ENCODE measurements at regions not wholly inside any gene's neighbourhood (a gene's known extent, or its start where the extent isn't known, plus 50 kb on each side); places are given as distances from the start of the nearest gene placed in this dataset.

DNA sequence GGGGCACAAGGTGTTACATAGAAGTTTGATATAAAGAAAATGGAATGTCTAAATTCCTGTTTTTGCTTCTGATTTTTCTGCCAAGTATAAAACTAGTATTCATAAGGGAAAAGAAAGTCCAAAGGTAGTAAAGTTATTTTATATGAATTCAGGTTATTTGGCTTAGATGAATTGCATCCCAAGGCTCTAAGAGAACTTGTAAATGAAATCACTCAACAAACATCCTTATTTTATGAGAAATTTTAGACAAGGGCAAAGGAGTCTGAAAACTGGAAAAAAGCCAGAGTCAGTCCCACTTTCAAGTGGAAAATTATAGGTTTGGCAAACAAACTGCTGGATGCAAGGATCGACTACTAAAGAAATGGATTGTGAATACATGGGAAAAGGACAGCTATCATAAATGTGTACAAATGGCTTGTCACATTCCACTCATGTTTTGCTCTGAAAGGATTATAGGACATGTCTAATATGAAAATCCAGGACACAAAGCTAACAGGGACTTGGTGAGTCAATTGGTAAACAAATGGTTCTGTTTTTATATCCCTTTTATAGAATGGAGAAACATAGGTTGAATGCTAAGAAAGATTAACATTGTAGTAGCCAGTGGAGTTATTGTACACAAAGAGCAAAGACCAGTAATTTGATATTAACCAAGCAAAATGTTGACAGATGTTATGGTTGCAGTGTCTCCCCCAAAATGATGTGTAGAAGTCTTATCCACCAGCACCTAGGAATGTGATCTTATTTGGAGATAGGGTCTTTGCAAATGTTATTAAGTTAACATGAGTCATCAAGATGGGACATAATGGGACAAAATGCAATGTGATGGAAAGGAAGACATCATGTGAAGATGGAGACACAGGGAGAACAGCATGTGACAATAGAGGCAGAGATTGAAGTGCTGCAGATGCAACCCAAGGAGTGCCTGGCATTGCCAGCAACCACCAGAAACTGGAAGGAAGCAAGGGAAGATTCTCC is 495.7 kb downstream of the TLE1 start:
- Histone ChIP-seq H3K27ac (ENCODE audit: low read depth, low read length) (no peak overlapping the region), H3K4me3 (ENCODE audit: low read length in 3 of 3) (no peak overlapping the region), H3K27me3 (ENCODE audit: control insufficient read depth in 3 of 3, insufficient read depth in 3 of 3, low read length in 3 of 3) (no peaks in the 10 kb centered on the region), H3K9ac (ENCODE audit: low read depth in 1 of 3, low read length in 3 of 3) (no peak overlapping the region), H3K36me3 (ENCODE audit: control insufficient read depth in 3 of 3, insufficient read depth in 3 of 3, low read length in 3 of 3) (no peaks in the 10 kb centered on the region), H3K9me3 (ENCODE audit: control insufficient read depth in 3 of 3, low read length in 3 of 3) (no peaks in the 10 kb centered on the region), H3K4me1 (ENCODE audit: control insufficient read depth in 3 of 3, insufficient read depth in 3 of 3, low read length in 3 of 3) (no peaks in the 10 kb centered on the region)

DNA sequence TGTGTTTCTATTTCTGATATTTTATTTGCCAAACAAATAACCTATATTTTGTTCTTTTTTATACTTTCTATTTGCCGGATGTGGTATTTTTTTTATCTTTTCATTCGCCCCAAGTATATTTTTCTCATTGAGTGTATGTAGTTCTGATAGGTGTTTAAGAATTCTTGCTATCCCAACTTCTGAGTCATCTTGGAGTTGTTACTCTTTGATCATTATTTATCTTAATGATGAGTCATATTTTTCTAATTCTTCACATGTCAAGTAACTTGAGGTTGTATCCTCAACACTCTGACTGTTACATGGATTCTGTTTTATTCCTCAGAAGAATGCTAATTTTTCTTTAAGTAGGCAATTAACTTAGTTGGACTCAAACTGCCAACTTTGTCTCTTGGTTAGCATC is 498.1 kb downstream of the TLE1 start:
- Histone ChIP-seq H3K9ac (ENCODE audit: low read depth in 1 of 3, low read length in 3 of 3) (no peak overlapping the region), H3K4me1 (ENCODE audit: control insufficient read depth in 3 of 3, insufficient read depth in 3 of 3, low read length in 3 of 3) (no peaks in the 10 kb centered on the region), H3K4me3 (ENCODE audit: low read length in 3 of 3) (no peak overlapping the region)

DNA sequence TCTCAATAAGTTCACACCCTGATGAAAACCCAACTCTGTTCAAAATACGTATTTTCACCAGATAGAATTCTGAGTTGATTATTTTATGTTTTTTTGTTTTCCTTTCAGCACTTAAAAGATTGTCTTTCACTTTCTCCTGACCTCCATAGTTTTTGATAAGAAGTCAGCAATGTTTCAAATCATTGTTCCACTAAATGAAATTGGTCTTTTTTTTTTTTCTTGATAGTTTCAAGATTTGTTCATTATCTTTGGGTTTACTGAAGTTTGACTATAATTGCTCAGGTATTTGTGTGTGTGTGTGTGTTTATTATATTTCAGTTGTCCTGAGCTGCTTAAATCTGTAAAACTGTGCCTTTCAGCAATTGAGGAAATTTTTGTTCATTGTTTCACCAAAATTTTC is 498.7 kb downstream of the TLE1 start:
- Histone ChIP-seq H3K27ac (ENCODE audit: low read depth, low read length) (no peak overlapping the region), H3K27me3 (ENCODE audit: control insufficient read depth in 3 of 3, insufficient read depth in 3 of 3, low read length in 3 of 3) (no peaks in the 10 kb centered on the region), H3K4me1 (ENCODE audit: control insufficient read depth in 3 of 3, insufficient read depth in 3 of 3, low read length in 3 of 3) (no peaks in the 10 kb centered on the region), H3K36me3 (ENCODE audit: control insufficient read depth in 3 of 3, insufficient read depth in 3 of 3, low read length in 3 of 3) (no peaks in the 10 kb centered on the region), H3K9ac (ENCODE audit: low read depth in 1 of 3, low read length in 3 of 3) (no peak overlapping the region), H3K9me3 (ENCODE audit: control insufficient read depth in 3 of 3, low read length in 3 of 3) (no peaks in the 10 kb centered on the region), H3K4me3 (ENCODE audit: low read length in 3 of 3) (no peak overlapping the region)

More for the DNA sequence above, 498.1 kb downstream of the TLE1 start:
- Histone ChIP-seq H3K9me3 (ENCODE audit: control insufficient read depth in 3 of 3, low read length in 3 of 3) (no peaks in the 10 kb centered on the region), H3K36me3 (ENCODE audit: control insufficient read depth in 3 of 3, insufficient read depth in 3 of 3, low read length in 3 of 3) (no peaks in the 10 kb centered on the region), H3K27ac (ENCODE audit: low read depth, low read length) (no peak overlapping the region), H3K27me3 (ENCODE audit: control insufficient read depth in 3 of 3, insufficient read depth in 3 of 3, low read length in 3 of 3) (no peaks in the 10 kb centered on the region)

DNA sequence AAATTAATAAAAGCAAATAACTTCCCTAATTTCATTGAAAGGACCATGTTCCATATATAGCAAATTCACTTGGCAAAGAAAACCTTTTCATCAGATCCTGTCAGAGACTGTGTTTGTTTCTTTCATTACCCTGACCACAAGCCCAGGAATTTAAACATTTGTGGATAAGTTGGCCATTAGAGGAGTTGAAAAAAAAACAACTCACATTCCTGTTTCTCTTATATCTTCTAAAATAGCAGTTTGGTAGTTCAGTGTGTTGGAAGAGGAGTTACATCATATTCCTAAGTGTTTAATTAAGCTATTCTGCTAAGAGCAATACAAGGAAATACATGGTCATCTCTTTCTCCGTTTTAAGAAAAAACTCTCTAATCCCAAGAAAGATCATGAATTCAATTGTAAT is 505.6 kb downstream of the TLE1 start:
- H3K36me3 ChIP-seq (ENCODE audit: control insufficient read depth in 3 of 3, insufficient read depth in 3 of 3, low read length in 3 of 3): no peaks in the 10 kb centered on the region
- no peak overlapping the region for H3K27ac ChIP-seq (ENCODE audit: low read depth, low read length)
- no peak overlapping the region for H3K4me3 ChIP-seq (ENCODE audit: low read length in 3 of 3)
- H3K9ac ChIP-seq (ENCODE audit: low read depth in 1 of 3, low read length in 3 of 3): no peak overlapping the region
- no peaks in the 10 kb centered on the region for H3K9me3 ChIP-seq (ENCODE audit: control insufficient read depth in 3 of 3, low read length in 3 of 3)
- no peaks in the 10 kb centered on the region for H3K4me1 ChIP-seq (ENCODE audit: control insufficient read depth in 3 of 3, insufficient read depth in 3 of 3, low read length in 3 of 3)
- H3K27me3 ChIP-seq (ENCODE audit: control insufficient read depth in 3 of 3, insufficient read depth in 3 of 3, low read length in 3 of 3): no peaks in the 10 kb centered on the region

DNA sequence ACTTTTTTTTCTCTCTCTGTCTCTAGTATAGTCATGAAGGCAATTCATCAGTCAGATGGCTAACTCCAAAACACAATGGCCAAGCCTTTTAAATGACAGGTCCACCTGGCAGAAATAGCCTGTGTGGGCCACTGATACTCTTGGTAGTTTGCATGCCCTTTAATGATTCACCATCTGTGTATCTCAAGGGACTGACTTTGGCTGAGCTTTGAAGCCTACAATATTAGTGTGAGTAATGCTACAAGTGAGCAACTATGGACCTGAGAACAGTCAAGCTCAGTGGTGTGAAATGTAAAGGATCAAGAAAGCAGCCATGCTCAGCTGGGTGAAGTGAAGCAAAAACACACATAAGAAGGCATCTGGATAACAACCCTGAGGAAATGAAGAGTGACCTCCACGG is 506.9 kb downstream of the TLE1 start:
- no peaks in the 10 kb centered on the region for H3K9me3 ChIP-seq (ENCODE audit: control insufficient read depth in 3 of 3, low read length in 3 of 3)
- no peak overlapping the region for H3K9ac ChIP-seq (ENCODE audit: low read depth in 1 of 3, low read length in 3 of 3)
- no peak overlapping the region for H3K27ac ChIP-seq (ENCODE audit: low read depth, low read length)
- no peaks in the 10 kb centered on the region for H3K36me3 ChIP-seq (ENCODE audit: control insufficient read depth in 3 of 3, insufficient read depth in 3 of 3, low read length in 3 of 3)
- H3K27me3 ChIP-seq (ENCODE audit: control insufficient read depth in 3 of 3, insufficient read depth in 3 of 3, low read length in 3 of 3): no peaks in the 10 kb centered on the region
- H3K4me3 ChIP-seq (ENCODE audit: low read length in 3 of 3): no peak overlapping the region
- H3K4me1 ChIP-seq (ENCODE audit: control insufficient read depth in 3 of 3, insufficient read depth in 3 of 3, low read length in 3 of 3): no peaks in the 10 kb centered on the region

DNA sequence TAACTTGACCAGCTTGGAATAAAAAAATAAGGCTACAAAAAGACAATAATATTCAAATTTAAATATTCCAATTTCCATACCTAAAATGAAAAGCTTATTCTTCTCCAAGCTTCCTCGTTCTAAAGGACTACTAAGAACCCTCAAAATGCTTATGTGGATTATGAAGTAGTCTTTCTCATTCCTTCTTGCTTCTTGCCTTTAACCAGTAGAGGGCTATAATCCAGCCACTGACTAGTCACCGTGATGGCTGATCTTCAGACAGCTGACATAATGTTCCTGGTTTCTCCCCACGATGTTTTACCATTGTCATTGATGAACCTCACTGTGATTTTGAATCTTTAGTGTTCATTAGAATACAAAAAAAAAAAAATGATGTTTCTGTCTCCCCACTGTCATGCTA is 515.3 kb downstream of the TLE1 start:
- no peaks in the 10 kb centered on the region for H3K36me3 ChIP-seq (ENCODE audit: control insufficient read depth in 3 of 3, insufficient read depth in 3 of 3, low read length in 3 of 3)
- no peak overlapping the region for H3K4me3 ChIP-seq (ENCODE audit: low read length in 3 of 3)
- H3K27me3 ChIP-seq (ENCODE audit: control insufficient read depth in 3 of 3, insufficient read depth in 3 of 3, low read length in 3 of 3): no peaks in the 10 kb centered on the region
- H3K4me1 ChIP-seq (ENCODE audit: control insufficient read depth in 3 of 3, insufficient read depth in 3 of 3, low read length in 3 of 3): no peaks in the 10 kb centered on the region
- no peak overlapping the region for H3K27ac ChIP-seq (ENCODE audit: low read depth, low read length)
- no peak overlapping the region for H3K9ac ChIP-seq (ENCODE audit: low read depth in 1 of 3, low read length in 3 of 3)
- H3K9me3 ChIP-seq (ENCODE audit: control insufficient read depth in 3 of 3, low read length in 3 of 3): peaks cover 0 to 7% (median 0%) of the 10 kb centered on the region in 3 donors

DNA sequence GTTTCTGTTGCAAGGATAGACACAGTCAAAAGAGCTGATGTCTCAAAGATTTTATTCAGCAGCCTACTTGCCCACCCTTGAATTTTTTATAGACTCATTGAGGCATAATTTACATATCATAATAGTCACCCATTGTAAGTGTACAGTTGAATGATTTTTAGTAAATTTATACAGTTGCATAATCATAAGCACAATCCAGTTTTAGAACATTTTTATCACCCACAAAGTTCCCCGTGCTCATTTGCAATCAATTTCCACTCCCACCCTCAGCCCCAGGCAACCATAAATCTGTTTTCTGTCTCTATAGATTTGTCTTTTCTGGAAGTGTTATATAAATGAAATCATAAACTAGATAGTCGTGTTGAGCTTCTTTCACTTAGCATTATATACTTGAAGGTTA is 517.7 kb downstream of the TLE1 start:
- Histone ChIP-seq H3K9ac (ENCODE audit: low read depth in 1 of 3, low read length in 3 of 3) (no peak overlapping the region), H3K36me3 (ENCODE audit: control insufficient read depth in 3 of 3, insufficient read depth in 3 of 3, low read length in 3 of 3) (no peaks in the 10 kb centered on the region), H3K27ac (ENCODE audit: low read depth, low read length) (no peak overlapping the region), H3K4me1 (ENCODE audit: control insufficient read depth in 3 of 3, insufficient read depth in 3 of 3, low read length in 3 of 3) (no peaks in the 10 kb centered on the region), H3K4me3 (ENCODE audit: low read length in 3 of 3) (no peak overlapping the region), H3K9me3 (ENCODE audit: control insufficient read depth in 3 of 3, low read length in 3 of 3) (peaks cover 0 to 7% (median 0%) of the 10 kb centered on the region in 3 donors), H3K27me3 (ENCODE audit: control insufficient read depth in 3 of 3, insufficient read depth in 3 of 3, low read length in 3 of 3) (no peaks in the 10 kb centered on the region)

DNA sequence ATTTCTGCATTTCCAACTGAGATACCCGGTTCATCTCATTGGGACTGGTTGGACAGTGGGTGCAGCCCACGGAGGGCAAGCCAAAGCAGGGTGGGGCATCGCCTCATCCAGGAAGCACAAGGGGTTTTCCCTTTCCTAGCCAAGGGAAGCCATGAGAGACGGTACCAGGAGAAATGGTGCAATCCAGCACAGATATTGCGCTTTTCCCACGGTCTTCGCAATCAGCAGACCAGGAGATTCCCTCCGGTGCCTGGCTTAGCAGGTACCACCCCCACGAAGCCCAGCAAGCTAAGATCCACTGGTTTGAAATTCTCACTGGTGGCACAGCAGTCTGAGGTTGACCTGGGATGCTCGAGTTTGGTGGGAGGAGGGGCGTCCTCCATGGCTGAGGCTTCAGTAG is 527.0 kb downstream of the TLE1 start:
- H3K27ac ChIP-seq (ENCODE audit: low read depth, low read length): no peak overlapping the region
- H3K36me3 ChIP-seq (ENCODE audit: control insufficient read depth in 3 of 3, insufficient read depth in 3 of 3, low read length in 3 of 3): no peaks in the 10 kb centered on the region
- no peaks in the 10 kb centered on the region for H3K4me1 ChIP-seq (ENCODE audit: control insufficient read depth in 3 of 3, insufficient read depth in 3 of 3, low read length in 3 of 3)
- H3K4me3 ChIP-seq (ENCODE audit: low read length in 3 of 3): no peak overlapping the region
- no peak overlapping the region for H3K9ac ChIP-seq (ENCODE audit: low read depth in 1 of 3, low read length in 3 of 3)
- no peaks in the 10 kb centered on the region for H3K27me3 ChIP-seq (ENCODE audit: control insufficient read depth in 3 of 3, insufficient read depth in 3 of 3, low read length in 3 of 3)
- no peaks in the 10 kb centered on the region for H3K9me3 ChIP-seq (ENCODE audit: control insufficient read depth in 3 of 3, low read length in 3 of 3)

DNA sequence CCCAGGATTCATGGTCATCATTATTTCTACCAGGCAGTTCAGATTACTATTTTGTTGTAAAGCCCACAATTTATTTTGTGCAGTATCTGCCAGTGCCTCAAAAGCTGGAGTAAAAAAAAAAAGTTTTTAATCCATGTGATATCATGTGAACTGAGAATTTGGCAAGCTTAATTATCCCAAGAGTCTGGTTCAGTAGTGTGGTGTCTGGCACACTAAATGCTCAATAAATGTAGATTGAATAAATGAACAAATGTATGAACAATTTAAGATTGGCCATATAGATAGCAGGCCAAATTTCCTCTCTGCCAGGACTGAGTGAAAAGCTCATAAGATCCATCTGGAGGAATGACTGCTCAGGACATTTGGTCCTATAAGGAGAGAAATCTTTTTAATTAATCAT is 533.0 kb downstream of the TLE1 start:
- H3K27me3 ChIP-seq (ENCODE audit: control insufficient read depth in 3 of 3, insufficient read depth in 3 of 3, low read length in 3 of 3): no peaks in the 10 kb centered on the region
- no peak overlapping the region for H3K4me3 ChIP-seq (ENCODE audit: low read length in 3 of 3)
- no peak overlapping the region for H3K9ac ChIP-seq (ENCODE audit: low read depth in 1 of 3, low read length in 3 of 3)
- H3K9me3 ChIP-seq (ENCODE audit: control insufficient read depth in 3 of 3, low read length in 3 of 3): no peaks in the 10 kb centered on the region
- H3K4me1 ChIP-seq (ENCODE audit: control insufficient read depth in 3 of 3, insufficient read depth in 3 of 3, low read length in 3 of 3): no peaks in the 10 kb centered on the region
- no peak overlapping the region for H3K27ac ChIP-seq (ENCODE audit: low read depth, low read length)
- no peaks in the 10 kb centered on the region for H3K36me3 ChIP-seq (ENCODE audit: control insufficient read depth in 3 of 3, insufficient read depth in 3 of 3, low read length in 3 of 3)

DNA sequence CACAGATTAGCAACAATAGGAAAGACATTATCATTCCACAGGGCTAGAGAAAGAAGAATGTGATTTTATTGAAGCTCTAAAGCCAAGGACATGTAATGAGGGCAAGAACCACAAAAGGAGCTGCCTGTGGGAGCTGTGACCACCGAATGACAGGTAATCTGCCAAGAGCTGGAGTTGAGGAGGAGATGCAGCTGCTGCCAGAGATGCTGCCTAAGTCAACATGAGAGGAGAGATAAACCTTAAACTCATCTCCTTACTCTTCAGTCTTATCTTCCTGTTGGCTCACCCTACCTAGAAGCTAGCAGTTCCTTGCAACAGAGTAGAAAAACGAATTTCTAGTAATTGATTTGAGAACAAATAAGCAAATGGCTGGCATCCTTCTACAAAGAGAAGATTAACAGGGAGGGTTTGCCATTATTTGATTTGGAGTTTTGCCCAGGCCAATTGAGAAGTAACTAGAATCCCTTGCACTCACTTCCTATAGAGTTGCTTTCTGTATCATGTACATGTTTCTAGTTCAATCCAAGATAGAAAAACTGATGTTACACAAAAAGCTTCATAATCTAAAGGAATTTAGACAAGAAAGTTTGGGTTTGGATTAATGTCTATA is 539.2 kb downstream of the TLE1 start:
- no peaks in the 10 kb centered on the region for H3K36me3 ChIP-seq (ENCODE audit: control insufficient read depth in 3 of 3, insufficient read depth in 3 of 3, low read length in 3 of 3)
- H3K27me3 ChIP-seq (ENCODE audit: control insufficient read depth in 3 of 3, insufficient read depth in 3 of 3, low read length in 3 of 3): no peaks in the 10 kb centered on the region
- no peak overlapping the region for H3K9ac ChIP-seq (ENCODE audit: low read depth in 1 of 3, low read length in 3 of 3)
- no peaks in the 10 kb centered on the region for H3K9me3 ChIP-seq (ENCODE audit: control insufficient read depth in 3 of 3, low read length in 3 of 3)
- no peak overlapping the region for H3K4me3 ChIP-seq (ENCODE audit: low read length in 3 of 3)
- H3K4me1 ChIP-seq (ENCODE audit: control insufficient read depth in 3 of 3, insufficient read depth in 3 of 3, low read length in 3 of 3): no peaks in the 10 kb centered on the region
- no peak overlapping the region for H3K27ac ChIP-seq (ENCODE audit: low read depth, low read length)
